Suprapubic skin (tissue), 4 donors: ENCODE measurements at regions not wholly inside any gene's neighbourhood (a gene's known extent, or its start where the extent isn't known, plus 50 kb on each side); places are given as distances from the start of the nearest gene placed in this dataset.

ENCODE experiments used
- DNase-seq, 2 donors: peaks; one replicate each; pipeline ENCODE4 v3.0.0-alpha.2; 2019; ENCODE audit warnings: low spot score in 2 of 2
- H3K27ac ChIP-seq: fragments of 200-600 bp; sonication (generic); one replicate; pipeline ENCODE4 v1.5.1; 2019
- H3K27me3 ChIP-seq: fragments of 200-600 bp; sonication (generic); one replicate; pipeline ENCODE4 v1.5.1; 2019
- H3K36me3 ChIP-seq: fragments of 200-600 bp; sonication (generic); one replicate; pipeline ENCODE4 v1.5.1; 2019
- H3K4me1 ChIP-seq: fragments of 200-600 bp; sonication (generic); one replicate; pipeline ENCODE4 v1.5.1; 2019
- H3K4me3 ChIP-seq: fragments of 200-600 bp; sonication (generic); one replicate; pipeline ENCODE4 v1.5.1; 2019; ENCODE audit warnings: mild to moderate bottlenecking
- H3K9me3 ChIP-seq: fragments of 200-600 bp; sonication (generic); one replicate; pipeline ENCODE4 v1.5.1; 2019
- CTCF ChIP-seq, 2 donors: fragments of 200-600 bp in 1 of 2; fragments of 450-650 bp in 1 of 2; sonication (generic) in 1 of 2; IDR thresholded peaks; one replicate each; pipeline ENCODE4 v1.5.1; 2016 to 2019; ENCODE audit warnings: antibody characterized with exemption in 2 of 2, mild to moderate bottlenecking in 1 of 2, moderate library complexity in 1 of 2
- EP300 ChIP-seq: sonication (generic); formaldehyde crosslinking; IDR thresholded peaks from one replicate; pipeline ENCODE4 v1.6.1; 2017; ENCODE audit warnings: antibody characterized with exemption
- POLR2A ChIP-seq, 2 donors: fragments of 450-650 bp; IDR thresholded peaks; one replicate each; pipeline ENCODE4 v1.6.1; 2017; ENCODE audit warnings: antibody characterized with exemption in 2 of 2, mild to moderate bottlenecking in 2 of 2, moderate library complexity in 2 of 2
- POLR2AphosphoS5 ChIP-seq, 3 donors: sonication (generic); formaldehyde crosslinking; IDR thresholded peaks; one replicate each; pipeline ENCODE4 v1.6.1; 2017; ENCODE audit warnings: antibody characterized with exemption in 3 of 3
- WGBS: methylation state at CpG from one replicate; pipeline ENCODE4 v1.1.5; 2018; 5-methylcytosine and 5-hydroxymethylcytosine counted together

- no peak for DNase-seq
- Histone ChIP-seq H3K27ac (no peak overlapping the region), H3K9me3 (no peaks in the 10 kb centered on the region), H3K4me1 (no peaks in the 10 kb centered on the region), H3K27me3 (no peaks in the 10 kb centered on the region), H3K36me3 (no peaks in the 10 kb centered on the region), H3K4me3 (no peak overlapping the region)
- TF ChIP-seq POLR2A (IDR thresholded peaks at IDR 0.05), result no peak
- no peak for TF ChIP-seq POLR2AphosphoS5 (IDR thresholded peaks at IDR 0.05)
- no peak for TF ChIP-seq EP300
- TF ChIP-seq CTCF (IDR thresholded peaks at IDR 0.05), result no peak
- WGBS, result 33% methylated on average over 3 of the region's 3 CpGs
Observed at GRCh38 chr6:79833964-79834284, 113.4 kb downstream of the ELOVL4 start.

- no peak for TF ChIP-seq POLR2AphosphoS5 (IDR thresholded peaks at IDR 0.05)
- TF ChIP-seq POLR2A (IDR thresholded peaks at IDR 0.05), result no peak
- no peak for TF ChIP-seq CTCF (IDR thresholded peaks at IDR 0.05)
- TF ChIP-seq EP300, result no peak
- Histone ChIP-seq H3K4me1 (no peaks in the 10 kb centered on the region), H3K27ac (no peak overlapping the region), H3K9me3 (no peaks in the 10 kb centered on the region), H3K27me3 (no peaks in the 10 kb centered on the region), H3K36me3 (no peaks in the 10 kb centered on the region), H3K4me3 (no peak overlapping the region)
- WGBS, result 17% methylated on average over 2 of the region's 2 CpGs
- DNase-seq, result no peak
Observed at GRCh38 chr6:79833264-79833963, 113.9 kb downstream of the ELOVL4 start.

- 65% methylated on average over 2 of the region's 2 CpGs for WGBS
- no peaks in the 10 kb centered on the region for H3K9me3 ChIP-seq
- H3K4me1 ChIP-seq, result no peaks in the 10 kb centered on the region
- H3K27ac ChIP-seq, result no peak overlapping the region
- H3K36me3 ChIP-seq, result no peaks in the 10 kb centered on the region
- no peak overlapping the region for H3K4me3 ChIP-seq
- TF ChIP-seq CTCF (IDR thresholded peaks at IDR 0.05) (no peak), POLR2AphosphoS5 (IDR thresholded peaks at IDR 0.05) (no peak), EP300 (no peak), POLR2A (IDR thresholded peaks at IDR 0.05) (no peak)
- H3K27me3 ChIP-seq, result no peaks in the 10 kb centered on the region
- no peak for DNase-seq
Observed at GRCh38 chr6:79832723-79833122, 114.6 kb downstream of the ELOVL4 start.

- Histone ChIP-seq H3K27ac (no peak overlapping the region), H3K4me3 (no peak overlapping the region), H3K4me1 (no peaks in the 10 kb centered on the region), H3K27me3 (no peaks in the 10 kb centered on the region), H3K36me3 (no peaks in the 10 kb centered on the region), H3K9me3 (peaks cover 3% of the 10 kb centered on the region)
- TF ChIP-seq EP300 (no peak), POLR2A (IDR thresholded peaks at IDR 0.05) (no peak), POLR2AphosphoS5 (IDR thresholded peaks at IDR 0.05) (no peak), CTCF (IDR thresholded peaks at IDR 0.05) (no peak)
- WGBS, result 8% methylated on average over 2 of the region's 2 CpGs
- no peak for DNase-seq
Observed at GRCh38 chr6:79824202-79824601, 123.2 kb downstream of the ELOVL4 start.

- Histone ChIP-seq H3K27me3 (no peaks in the 10 kb centered on the region), H3K36me3 (no peaks in the 10 kb centered on the region), H3K4me3 (no peak overlapping the region), H3K4me1 (no peaks in the 10 kb centered on the region), H3K9me3 (no peaks in the 10 kb centered on the region), H3K27ac (no peak overlapping the region)
- 86% methylated on average over 3 of the region's 3 CpGs for WGBS
- no peak for TF ChIP-seq POLR2AphosphoS5 (IDR thresholded peaks at IDR 0.05)
- no peak for TF ChIP-seq EP300
- TF ChIP-seq POLR2A (IDR thresholded peaks at IDR 0.05), result no peak
- no peak for TF ChIP-seq CTCF (IDR thresholded peaks at IDR 0.05)
- no peak for DNase-seq
Observed at GRCh38 chr6:79821859-79822258, 125.5 kb downstream of the ELOVL4 start.
